AG10803 (cell line): ENCODE measurements at regions not wholly inside any gene's neighbourhood (a gene's known extent, or its start where the extent isn't known, plus 50 kb on each side); places are given as distances from the start of the nearest gene placed in this dataset.

Source experiments
- DNase-seq: peaks from one replicate; pipeline ENCODE4 v3.0.0; 2010; ENCODE audit warnings: low read depth
- H3K4me3 ChIP-seq: 2 replicates; pipeline ENCODE4 v1.5.1; 2011; ENCODE audit warnings: mild to moderate bottlenecking, low read length, control low read depth
- TF ChIP-seq, protein P1 (sequence below): conservative IDR thresholded peaks from 2 replicates; pipeline ENCODE4 v1.5.1; 2011; ENCODE audit warnings: mild to moderate bottlenecking, low read length, control low read depth, inconsistent platforms

DNA sequence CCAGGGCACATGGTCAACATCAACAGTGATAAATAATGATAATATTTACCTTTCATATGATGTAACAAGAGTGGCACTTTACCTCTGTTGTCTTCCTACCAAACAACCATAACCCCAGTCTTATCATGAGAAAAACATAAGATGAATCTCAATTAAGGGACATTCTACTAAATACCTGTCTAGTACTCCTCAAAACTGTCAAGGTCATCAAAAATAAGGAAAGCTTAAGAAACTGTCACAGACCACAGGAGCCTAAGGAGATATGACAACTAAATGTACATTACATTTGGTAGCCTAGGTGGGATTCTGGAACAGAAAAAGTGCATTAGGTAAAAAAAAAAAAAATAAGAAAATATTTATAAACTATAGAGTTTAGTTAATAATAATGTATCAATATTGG, 118.1 kb downstream of the CCDC34 start:
- H3K4me3 ChIP-seq: no peak overlapping the region
- TF ChIP-seq, protein P1, sequence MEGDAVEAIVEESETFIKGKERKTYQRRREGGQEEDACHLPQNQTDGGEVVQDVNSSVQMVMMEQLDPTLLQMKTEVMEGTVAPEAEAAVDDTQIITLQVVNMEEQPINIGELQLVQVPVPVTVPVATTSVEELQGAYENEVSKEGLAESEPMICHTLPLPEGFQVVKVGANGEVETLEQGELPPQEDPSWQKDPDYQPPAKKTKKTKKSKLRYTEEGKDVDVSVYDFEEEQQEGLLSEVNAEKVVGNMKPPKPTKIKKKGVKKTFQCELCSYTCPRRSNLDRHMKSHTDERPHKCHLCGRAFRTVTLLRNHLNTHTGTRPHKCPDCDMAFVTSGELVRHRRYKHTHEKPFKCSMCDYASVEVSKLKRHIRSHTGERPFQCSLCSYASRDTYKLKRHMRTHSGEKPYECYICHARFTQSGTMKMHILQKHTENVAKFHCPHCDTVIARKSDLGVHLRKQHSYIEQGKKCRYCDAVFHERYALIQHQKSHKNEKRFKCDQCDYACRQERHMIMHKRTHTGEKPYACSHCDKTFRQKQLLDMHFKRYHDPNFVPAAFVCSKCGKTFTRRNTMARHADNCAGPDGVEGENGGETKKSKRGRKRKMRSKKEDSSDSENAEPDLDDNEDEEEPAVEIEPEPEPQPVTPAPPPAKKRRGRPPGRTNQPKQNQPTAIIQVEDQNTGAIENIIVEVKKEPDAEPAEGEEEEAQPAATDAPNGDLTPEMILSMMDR: no peak
- DNase-seq: no peak

DNA sequence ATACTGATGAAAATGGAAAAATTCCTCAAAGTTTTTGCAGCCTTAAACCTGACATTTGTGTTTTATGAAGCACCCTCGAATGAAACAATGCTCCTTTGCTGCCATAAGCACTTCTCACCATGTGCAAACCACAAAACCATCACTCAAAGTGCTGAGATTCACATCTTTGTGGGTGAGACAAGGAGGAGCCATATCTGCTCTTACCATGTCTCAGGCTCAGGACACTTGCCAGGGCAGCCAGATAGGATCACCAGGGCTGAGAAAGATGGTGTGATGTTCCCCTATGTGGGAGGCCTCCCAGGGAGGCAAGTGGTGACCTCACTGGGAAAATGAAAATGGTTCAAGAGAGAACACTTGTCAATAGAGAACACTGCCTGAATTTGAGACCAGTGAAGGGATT, 120.4 kb downstream of the CCDC34 start:
- DNase-seq: peak; percentile 100
- TF ChIP-seq, protein P1: no peak
- H3K4me3 ChIP-seq: no peak overlapping the region

DNA sequence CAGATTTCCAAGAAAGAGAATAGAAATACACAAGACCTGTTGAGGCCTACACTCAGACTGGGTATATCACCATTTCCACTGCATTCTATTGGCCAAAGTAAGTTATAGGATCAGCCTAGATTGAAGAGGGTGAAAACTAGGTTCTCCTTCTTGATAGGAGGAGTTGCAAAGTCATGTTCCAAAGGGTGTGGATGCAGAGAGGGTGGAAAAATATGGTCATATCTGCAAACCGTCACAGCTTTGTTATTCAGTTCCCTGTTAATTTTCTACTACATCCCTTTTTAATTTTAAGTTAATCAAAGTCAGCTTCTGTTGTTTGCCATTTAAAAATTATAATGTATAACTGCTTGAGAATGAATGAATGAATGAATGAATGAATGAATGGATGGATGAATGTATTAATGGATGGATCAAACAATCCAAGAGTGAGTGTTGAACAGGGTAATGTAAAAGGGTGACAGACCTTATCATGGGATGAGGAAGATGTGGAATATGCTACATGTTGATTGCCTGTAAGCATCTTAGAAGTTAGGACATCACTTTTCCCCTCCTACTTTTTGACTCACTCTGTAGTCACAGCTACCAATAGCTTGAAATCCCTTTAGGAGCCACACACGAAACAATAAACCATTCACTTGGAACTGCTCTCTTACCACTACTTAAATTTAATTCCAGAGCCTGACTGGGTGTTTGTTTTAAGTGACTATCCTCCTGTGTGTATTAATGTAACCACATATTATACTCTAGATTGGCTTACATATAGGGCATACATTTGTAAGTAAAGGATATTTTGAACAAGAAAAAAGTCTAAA, 121.5 kb downstream of the CCDC34 start:
- no peak overlapping the region for H3K4me3 ChIP-seq
- TF ChIP-seq, protein P1: no peak
- DNase-seq: peak; percentile 96

DNA sequence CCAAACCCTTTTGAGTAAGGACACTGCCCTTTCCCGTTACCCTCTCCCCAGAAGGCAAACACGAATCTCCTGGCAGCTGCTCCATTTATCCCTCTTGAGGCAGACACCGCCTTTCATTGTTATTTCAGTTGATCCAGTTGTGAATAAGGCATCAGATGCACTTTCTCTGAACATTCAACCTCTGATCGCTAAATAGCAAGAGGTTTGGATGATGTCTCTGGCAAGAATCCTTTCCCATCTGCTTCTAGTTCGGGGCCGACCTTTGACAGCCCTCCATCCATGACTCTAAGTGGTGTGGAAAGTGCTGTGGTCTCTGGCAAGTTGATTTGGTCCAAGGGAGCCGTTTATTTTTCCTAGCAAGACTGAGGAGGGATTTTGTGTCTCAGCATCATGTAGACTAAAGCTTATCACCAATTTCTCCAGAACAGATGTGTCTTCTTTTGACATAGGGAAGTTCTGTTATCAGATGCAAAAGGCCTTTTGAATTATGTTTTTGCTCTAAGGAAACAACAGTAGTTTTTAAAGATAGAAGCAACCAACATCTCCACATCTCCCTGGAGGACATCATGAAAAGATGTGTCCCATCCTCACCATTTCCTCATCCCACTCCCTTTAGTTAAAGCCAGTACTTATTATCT, 123.6 kb downstream of the CCDC34 start:
- TF ChIP-seq, protein P1: no peak
- no peak overlapping the region for H3K4me3 ChIP-seq
- peak; percentile 95 for DNase-seq

DNA sequence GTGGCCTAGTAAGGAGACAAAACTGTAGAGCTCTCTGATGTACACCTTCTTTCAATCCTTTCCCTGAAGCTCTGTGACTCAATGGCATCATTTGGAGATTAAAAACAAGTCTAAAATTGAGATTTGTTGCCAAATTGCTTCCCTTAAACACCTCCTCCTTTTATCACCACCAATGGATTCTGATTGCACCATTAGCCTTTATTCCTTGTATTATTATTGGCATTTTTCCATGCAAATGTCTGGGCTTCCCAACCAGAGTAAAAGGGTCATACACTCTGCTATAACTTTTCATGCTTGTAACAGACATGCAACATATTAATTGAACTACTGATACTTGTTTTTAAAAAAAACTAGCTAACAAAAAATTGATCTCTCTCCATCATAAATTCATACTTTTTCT, 124.2 kb downstream of the CCDC34 start:
- TF ChIP-seq, protein P1: no peak
- H3K4me3 ChIP-seq: no peak overlapping the region
- DNase-seq: no peak

DNA sequence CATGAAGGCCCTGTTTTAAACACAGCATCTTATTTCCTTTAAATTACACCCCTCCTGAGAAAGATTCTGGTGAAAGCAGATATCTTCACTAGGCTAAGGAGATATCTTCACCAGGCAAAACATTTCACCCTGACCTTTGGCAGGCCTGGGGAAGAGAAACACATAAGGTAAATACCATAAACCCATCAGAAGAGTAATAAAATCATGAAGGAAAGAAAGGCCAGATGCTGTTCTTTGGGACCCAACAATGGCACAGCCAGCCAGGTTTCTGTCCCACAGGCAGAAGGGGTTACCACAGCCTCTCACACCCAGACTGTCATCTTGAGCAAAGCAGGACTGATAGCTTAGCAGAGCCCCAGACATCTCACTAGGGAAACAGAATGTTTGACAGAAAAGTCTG, 125.4 kb downstream of the CCDC34 start:
- H3K4me3 ChIP-seq: no peak overlapping the region
- DNase-seq: no peak
- TF ChIP-seq, protein P1: no peak

DNA sequence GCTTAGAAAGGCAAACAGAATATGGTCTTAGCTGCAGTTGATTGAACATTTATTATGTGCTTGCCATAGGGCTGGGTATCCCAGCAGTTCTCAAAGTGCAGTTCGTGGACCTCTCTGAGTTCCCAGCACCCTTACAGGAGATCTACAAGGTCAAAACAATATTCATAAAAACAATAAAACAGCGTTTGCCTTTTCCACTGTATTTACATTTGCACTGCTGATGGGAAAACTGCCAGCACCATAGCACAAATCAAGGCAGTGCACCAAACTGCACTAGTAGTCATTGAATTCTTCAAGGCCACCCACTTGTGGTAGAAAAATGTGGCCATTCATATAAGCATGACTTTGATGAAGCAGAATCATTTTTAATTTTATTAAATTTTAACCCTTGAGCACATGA, 128.1 kb downstream of the CCDC34 start:
- H3K4me3 ChIP-seq: no peak overlapping the region
- no peak for DNase-seq
- TF ChIP-seq, protein P1: no peak
